22Rv1 (cell line): ENCODE measurements at regions not wholly inside any gene's neighbourhood (a gene's known extent, or its start where the extent isn't known, plus 50 kb on each side); places are given as distances from the start of the nearest gene placed in this dataset.

ENCODE experiments used
- H3K27ac ChIP-seq: fragments of 450-650 bp; 2 replicates; pipeline ENCODE4 v1.5.1; 2017
- CTCF ChIP-seq: fragments of 450-650 bp; IDR thresholded peaks from 2 replicates; pipeline ENCODE4 v1.5.1; 2017; ENCODE audit warnings: mild to moderate bottlenecking
- ZFX ChIP-seq: fragments of 450-650 bp; IDR thresholded peaks from 2 replicates; pipeline ENCODE4 v1.6.1; 2017; ENCODE audit warnings: antibody characterized with exemption, borderline replicate concordance

GRCh38 chr20:39903806-39904465 lies 785.1 kb downstream of the MAFB start:
- TF ChIP-seq ZFX (no peak), CTCF (no peak)
- H3K27ac ChIP-seq, result no peak overlapping the region

- H3K27ac ChIP-seq, result no peak overlapping the region
- TF ChIP-seq CTCF (no peak), ZFX (no peak)
Measured at GRCh38 chr20:39899881-39900280, 789.2 kb downstream of the MAFB start.

- TF ChIP-seq ZFX, result no peak
- TF ChIP-seq CTCF, result no peak
- H3K27ac ChIP-seq, result no peak overlapping the region
Measured at GRCh38 chr20:39898467-39898852, 790.6 kb downstream of the MAFB start.

GRCh38 chr20:39897781-39898466 lies 791.1 kb downstream of the MAFB start:
- no peak overlapping the region for H3K27ac ChIP-seq
- no peak for TF ChIP-seq CTCF
- no peak for TF ChIP-seq ZFX

GRCh38 chr20:39897058-39897457 lies 792.0 kb downstream of the MAFB start:
- no peak overlapping the region for H3K27ac ChIP-seq
- TF ChIP-seq CTCF, result no peak

GRCh38 chr20:39894067-39894466 lies 795.0 kb downstream of the MAFB start:
- TF ChIP-seq ZFX, result no peak
- H3K27ac ChIP-seq, result no peak overlapping the region

- no peak for TF ChIP-seq ZFX
- TF ChIP-seq CTCF, result no peak
- no peak overlapping the region for H3K27ac ChIP-seq
Measured at GRCh38 chr20:39893003-39893685, 795.9 kb downstream of the MAFB start.
